Osteocyte (in vitro differentiated cells): ENCODE measurements at regions not wholly inside any gene's neighbourhood (a gene's known extent, or its start where the extent isn't known, plus 50 kb on each side); places are given as distances from the start of the nearest gene placed in this dataset.

Experiments
- DNase-seq: peaks from one replicate; pipeline ENCODE4 v3.0.0; 2021; ENCODE audit warnings: mixed read lengths; ENCODE audit not compliant: unreplicated experiment; ENCODE audit errors: extremely low spot score
- H3K27ac Mint-ChIP-seq: one replicate; pipeline ENCODE4 v1.8.0; 2021; ENCODE audit warnings: mild to moderate bottlenecking, mixed read lengths; ENCODE audit not compliant: unreplicated experiment
- H3K27me3 Mint-ChIP-seq: one replicate; pipeline ENCODE4 v1.8.0; 2021; ENCODE audit warnings: mixed read lengths; ENCODE audit not compliant: unreplicated experiment
- H3K36me3 Mint-ChIP-seq: one replicate; pipeline ENCODE4 v1.8.0; 2021; ENCODE audit warnings: mixed read lengths; ENCODE audit not compliant: unreplicated experiment
- H3K4me1 Mint-ChIP-seq: one replicate; pipeline ENCODE4 v1.8.0; 2021; ENCODE audit warnings: mixed read lengths; ENCODE audit not compliant: unreplicated experiment
- H3K4me3 Mint-ChIP-seq: one replicate; pipeline ENCODE4 v1.8.0; 2021; ENCODE audit warnings: mild to moderate bottlenecking, moderate library complexity, mixed read lengths; ENCODE audit not compliant: unreplicated experiment
- H3K9me3 Mint-ChIP-seq: one replicate; pipeline ENCODE4 v1.8.0; 2021; ENCODE audit warnings: mixed read lengths; ENCODE audit not compliant: unreplicated experiment
- TF ChIP-seq, protein P1 (sequence below): fragments of 200-600 bp; sonication (generic); IDR thresholded peaks from 2 replicates; pipeline ENCODE4 v1.5.0; 2021; ENCODE audit warnings: antibody characterized with exemption, mild to moderate bottlenecking, moderate library complexity

DNA sequence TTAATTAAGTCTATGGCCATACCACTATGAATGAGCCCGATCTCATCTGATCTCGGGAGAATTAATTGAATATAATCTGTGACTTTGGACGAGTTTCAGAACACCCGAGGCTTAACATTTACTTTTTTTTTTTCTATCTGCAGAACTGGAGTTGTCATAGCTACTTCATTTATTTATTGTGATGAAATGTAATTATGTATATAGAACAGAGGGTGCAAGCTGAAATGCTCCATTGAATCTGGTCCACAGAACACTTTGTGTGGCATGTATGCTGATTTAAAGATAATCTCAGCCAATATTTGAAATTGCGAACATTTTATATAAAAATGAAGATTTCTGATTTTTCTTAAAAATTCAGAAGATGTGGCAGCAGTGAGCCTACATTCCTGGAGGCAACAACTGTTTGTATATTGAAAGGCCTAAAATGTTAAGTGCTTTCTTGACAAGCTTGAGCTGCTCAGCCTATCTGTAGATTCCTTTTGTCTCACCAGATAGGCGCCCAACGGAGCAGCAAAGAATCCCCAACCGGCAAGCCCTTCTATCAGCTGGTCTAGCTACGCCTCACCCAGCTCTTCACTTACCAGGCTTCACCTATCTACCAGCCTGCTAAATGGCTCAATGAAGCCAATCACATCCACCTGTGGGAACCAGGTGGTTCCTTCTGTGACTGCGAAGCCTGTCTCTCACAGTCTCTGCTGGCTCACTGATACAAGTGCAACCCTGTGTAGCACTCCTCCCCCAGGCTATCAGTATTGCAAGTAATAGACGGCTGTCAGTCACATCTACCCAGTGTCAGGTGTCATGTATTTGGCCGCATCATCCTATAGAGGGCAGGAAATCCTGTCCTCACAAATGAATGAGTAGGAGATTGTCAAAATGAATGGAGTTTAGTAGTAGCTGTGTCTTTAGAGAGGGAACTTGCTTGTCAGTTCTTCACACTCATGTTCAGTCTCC lies 170.6 kb upstream of the MRPS30 start:
- Mint-ChIP-seq H3K9me3 (no peaks in the 10 kb centered on the region), H3K4me3 (no peak overlapping the region), H3K27me3 (no peaks in the 10 kb centered on the region), H3K4me1 (no peaks in the 10 kb centered on the region), H3K27ac (no peak overlapping the region), H3K36me3 (no peaks in the 10 kb centered on the region)
- TF ChIP-seq, protein P1, sequence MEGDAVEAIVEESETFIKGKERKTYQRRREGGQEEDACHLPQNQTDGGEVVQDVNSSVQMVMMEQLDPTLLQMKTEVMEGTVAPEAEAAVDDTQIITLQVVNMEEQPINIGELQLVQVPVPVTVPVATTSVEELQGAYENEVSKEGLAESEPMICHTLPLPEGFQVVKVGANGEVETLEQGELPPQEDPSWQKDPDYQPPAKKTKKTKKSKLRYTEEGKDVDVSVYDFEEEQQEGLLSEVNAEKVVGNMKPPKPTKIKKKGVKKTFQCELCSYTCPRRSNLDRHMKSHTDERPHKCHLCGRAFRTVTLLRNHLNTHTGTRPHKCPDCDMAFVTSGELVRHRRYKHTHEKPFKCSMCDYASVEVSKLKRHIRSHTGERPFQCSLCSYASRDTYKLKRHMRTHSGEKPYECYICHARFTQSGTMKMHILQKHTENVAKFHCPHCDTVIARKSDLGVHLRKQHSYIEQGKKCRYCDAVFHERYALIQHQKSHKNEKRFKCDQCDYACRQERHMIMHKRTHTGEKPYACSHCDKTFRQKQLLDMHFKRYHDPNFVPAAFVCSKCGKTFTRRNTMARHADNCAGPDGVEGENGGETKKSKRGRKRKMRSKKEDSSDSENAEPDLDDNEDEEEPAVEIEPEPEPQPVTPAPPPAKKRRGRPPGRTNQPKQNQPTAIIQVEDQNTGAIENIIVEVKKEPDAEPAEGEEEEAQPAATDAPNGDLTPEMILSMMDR: no peak
- DNase-seq: no peak

DNA sequence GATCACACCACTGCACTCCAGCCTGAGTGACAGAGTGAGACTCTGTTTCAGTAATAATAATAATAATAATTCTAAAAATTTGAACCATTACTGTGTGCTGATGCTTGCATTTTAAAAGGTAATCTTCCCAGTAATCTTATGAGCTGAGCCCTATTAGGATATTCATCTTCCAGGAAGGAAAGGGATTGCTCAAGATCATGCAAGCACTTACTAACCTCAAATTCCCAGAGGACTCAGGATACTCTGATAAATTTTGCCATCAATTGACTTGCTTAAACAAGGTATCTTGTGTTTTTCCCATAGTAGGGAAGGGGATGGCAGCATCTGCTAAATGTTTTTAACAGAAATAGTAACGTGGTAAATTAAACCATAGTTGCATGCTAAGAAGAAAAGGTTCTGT lies 176.4 kb upstream of the MRPS30 start:
- H3K4me1 Mint-ChIP-seq: no peaks in the 10 kb centered on the region
- no peak overlapping the region for H3K4me3 Mint-ChIP-seq
- no peak overlapping the region for H3K27ac Mint-ChIP-seq
- H3K27me3 Mint-ChIP-seq: no peaks in the 10 kb centered on the region
- H3K36me3 Mint-ChIP-seq: no peaks in the 10 kb centered on the region
- no peak for DNase-seq
- TF ChIP-seq, protein P1: no peak
- H3K9me3 Mint-ChIP-seq: no peaks in the 10 kb centered on the region

- no peak overlapping the region for H3K27ac Mint-ChIP-seq
- peaks cover 5% of the 10 kb centered on the region for H3K9me3 Mint-ChIP-seq
- DNase-seq: no peak
- no peaks in the 10 kb centered on the region for H3K36me3 Mint-ChIP-seq
- no peaks in the 10 kb centered on the region for H3K27me3 Mint-ChIP-seq
- H3K4me3 Mint-ChIP-seq: no peak overlapping the region
- TF ChIP-seq, protein P1: no peak
- no peaks in the 10 kb centered on the region for H3K4me1 Mint-ChIP-seq
Measured at GRCh38 chr5:44626846-44627245, 181.9 kb upstream of the MRPS30 start.

DNA sequence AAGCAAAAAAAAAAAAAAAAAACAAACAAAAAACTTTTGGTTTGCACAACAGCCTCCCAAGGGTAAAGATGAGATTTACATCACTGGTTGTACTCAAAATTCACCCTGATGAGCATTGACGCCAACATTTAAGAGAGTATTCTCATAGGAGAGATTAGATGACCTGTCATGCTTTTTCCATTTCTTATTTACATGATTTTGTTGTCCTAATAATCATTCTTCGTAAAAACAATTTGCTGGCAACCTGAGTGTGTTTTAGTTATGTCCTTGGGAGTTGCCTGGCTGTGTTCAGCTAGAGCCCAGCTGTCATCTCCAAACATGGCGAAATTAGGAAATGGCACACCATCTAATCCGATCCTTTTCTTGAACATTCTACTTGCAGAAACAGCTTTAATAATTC lies 186.4 kb upstream of the MRPS30 start:
- H3K4me1 Mint-ChIP-seq: no peaks in the 10 kb centered on the region
- H3K9me3 Mint-ChIP-seq: peaks cover 5% of the 10 kb centered on the region
- H3K4me3 Mint-ChIP-seq: no peak overlapping the region
- H3K27me3 Mint-ChIP-seq: no peaks in the 10 kb centered on the region
- DNase-seq: no peak
- TF ChIP-seq, protein P1: no peak
- H3K27ac Mint-ChIP-seq: no peak overlapping the region
- no peaks in the 10 kb centered on the region for H3K36me3 Mint-ChIP-seq

GRCh38 chr5:44619875-44620610 lies 188.7 kb upstream of the MRPS30 start:
- Mint-ChIP-seq H3K27ac (no peak overlapping the region), H3K4me3 (no peak overlapping the region), H3K9me3 (no peaks in the 10 kb centered on the region), H3K4me1 (no peaks in the 10 kb centered on the region), H3K27me3 (no peaks in the 10 kb centered on the region), H3K36me3 (no peaks in the 10 kb centered on the region)
- TF ChIP-seq, protein P1: no peak
- no peak for DNase-seq
